HG03095 (cell line): ENCODE measurements at regions not wholly inside any gene's neighbourhood (a gene's known extent, or its start where the extent isn't known, plus 50 kb on each side); places are given as distances from the start of the nearest gene placed in this dataset.

Source experiments
- ATAC-seq: cut with Tn5 transposase; IDR thresholded peaks from one replicate; pipeline ENCODE4 v1.9.1; 2021; ENCODE audit warnings: moderate library complexity; ENCODE audit not compliant: unreplicated experiment

GRCh38 chr6:137731600-137731959 lies 135.5 kb upstream of the TNFAIP3 start:
- no peak for ATAC-seq

GRCh38 chr6:137731960-137732616 lies 135.0 kb upstream of the TNFAIP3 start:
- no peak for ATAC-seq

- ATAC-seq = no peak
Observed at GRCh38 chr6:137733372-137733771, 133.7 kb upstream of the TNFAIP3 start.

GRCh38 chr6:137734005-137734874 lies 132.8 kb upstream of the TNFAIP3 start:
- no peak for ATAC-seq

- no peak for ATAC-seq
Observed at GRCh38 chr6:137734875-137735182, 132.2 kb upstream of the TNFAIP3 start.

GRCh38 chr6:137736048-137736818 lies 130.8 kb upstream of the TNFAIP3 start:
- ATAC-seq = peak; percentile 89

GRCh38 chr6:137736911-137737310 lies 130.1 kb upstream of the TNFAIP3 start:
- no peak for ATAC-seq

- no peak for ATAC-seq
Observed at GRCh38 chr6:137737836-137738596, 129.0 kb upstream of the TNFAIP3 start.

- no peak for ATAC-seq
Observed at GRCh38 chr6:137738931-137739504, 128.0 kb upstream of the TNFAIP3 start.

- ATAC-seq = no peak
Observed at GRCh38 chr6:137739544-137739943, 127.5 kb upstream of the TNFAIP3 start.

GRCh38 chr6:137740091-137740755 lies 126.8 kb upstream of the TNFAIP3 start:
- no peak for ATAC-seq

GRCh38 chr6:137740967-137741761 lies 125.9 kb upstream of the TNFAIP3 start:
- ATAC-seq = no peak

GRCh38 chr6:137743493-137743892 lies 123.6 kb upstream of the TNFAIP3 start:
- ATAC-seq = no peak

- ATAC-seq = peak; percentile 62
Observed at GRCh38 chr6:137744877-137745276, 122.2 kb upstream of the TNFAIP3 start.

GRCh38 chr6:137745321-137745720 lies 121.7 kb upstream of the TNFAIP3 start:
- ATAC-seq = no peak

- ATAC-seq = no peak
Observed at GRCh38 chr6:137746264-137746663, 120.8 kb upstream of the TNFAIP3 start.

- no peak for ATAC-seq
Observed at GRCh38 chr6:137749696-137750211, 117.3 kb upstream of the TNFAIP3 start.

GRCh38 chr6:137750297-137750696 lies 116.8 kb upstream of the TNFAIP3 start:
- no peak for ATAC-seq
